A549 (cell line): ENCODE measurements at regions not wholly inside any gene's neighbourhood (a gene's known extent, or its start where the extent isn't known, plus 50 kb on each side); places are given as distances from the start of the nearest gene placed in this dataset.
A peak's percentile ranks its signal among the peaks of the same experiment; 100 is the strongest.

Experiments
- ATAC-seq, 2 experiments: fragments of 200-7000 bp in 1 of 2; fragments of >200 bp in 1 of 2; cut with Nextera tagmentation in 1 of 2; cut with Tn5 transposase in 1 of 2; 3 replicates each; pipeline versions ENCODE4 v1.8.0 to v1.9.1; 2018 to 2020; ENCODE audit warnings: mild to moderate bottlenecking in 1 of 2, moderate library complexity in 1 of 2
- CTCF ChIA-PET: fragments of 300-600 bp; sonication (Branson Sonifier 250); formaldehyde crosslinking; extraction: SDS; loops from one replicate; lab custom pipeline; 2021; ENCODE audit warnings: antibody characterized with exemption, inconsistent platforms; lab: Yijun Ruan, JAX
- POLR2A ChIA-PET: fragments of 350-600 bp; formaldehyde crosslinking; extraction: SDS; loops from one replicate; lab custom pipeline; 2021; ENCODE audit warnings: antibody characterized with exemption, inconsistent platforms; lab: Yijun Ruan, JAX
- DNase-seq, 2 experiments: peaks; one replicate each; pipeline versions ENCODE4 v3.0.0 to v3.0.0-alpha.2; 2011 to 2016; ENCODE audit warnings: low read depth in 1 of 2, low spot score in 1 of 2
- FAIRE-seq: peaks from 2 replicates; lab custom pipeline; 2011; peaks lifted over from hg19 to GRCh38; lab: Jason Lieb, UNC
- H3K27ac ChIP-seq, 2 experiments: fragments of >200 bp; sonication (Bioruptor Twin); formaldehyde crosslinking; 3 replicates each; pipeline ENCODE4 v1.5.1; 2016 to 2017
- H3K4me1 ChIP-seq: fragments of >200 bp; sonication (Bioruptor Twin); formaldehyde crosslinking; 3 replicates; pipeline ENCODE4 v1.6.1; 2016
- H3K4me2 ChIP-seq: fragments of >200 bp; sonication (Bioruptor Twin); formaldehyde crosslinking; 3 replicates; pipeline ENCODE4 v1.6.1; 2016
- H3K4me3 ChIP-seq: fragments of >200 bp; sonication (Bioruptor Twin); formaldehyde crosslinking; 3 replicates; pipeline ENCODE4 v1.5.1; 2016
- H3K9me3 ChIP-seq: fragments of >200 bp; sonication (Bioruptor Twin); formaldehyde crosslinking; 3 replicates; pipeline ENCODE4 v1.6.1; 2016
- CBX2 ChIP-seq: fragments of 200-600 bp; sonication (generic); IDR thresholded peaks from 2 replicates; pipeline ENCODE4 v1.6.1; 2016; ENCODE audit warnings: low read depth, mild to moderate bottlenecking, borderline replicate concordance
- CEBPB ChIP-seq, 2 experiments: fragments of >200 bp in 1 of 2; sonication (Bioruptor Twin) in 1 of 2; formaldehyde crosslinking in 1 of 2; IDR thresholded peaks; 2 replicates each; pipeline ENCODE4 v1.6.1; 2012 to 2016
- CHD2 ChIP-seq: fragments of 150-350 bp; IDR thresholded peaks from 2 replicates; pipeline ENCODE4 v1.6.1; 2014; ENCODE audit warnings: low read length; ENCODE audit not compliant: partially characterized antibody
- EHF ChIP-seq: fragments of 250-450 bp; sonication (Bioruptor Pico); IDR thresholded peaks from 2 replicates; pipeline ENCODE4 v1.5.0; 2020; ENCODE audit warnings: mild to moderate bottlenecking
- EP300 ChIP-seq, 2 experiments: fragments of >200 bp; sonication (Bioruptor Twin); formaldehyde crosslinking; IDR thresholded peaks; 2 replicates in 1 of 2; 3 replicates in 1 of 2; pipeline ENCODE4 v1.6.1; 2016 to 2017
- HDAC2 ChIP-seq: fragments of 200-600 bp; sonication (generic); IDR thresholded peaks from 2 replicates; pipeline ENCODE4 v1.6.1; 2016
- HOXB13 ChIP-seq: fragments of 250-450 bp; sonication (Bioruptor Pico); IDR thresholded peaks from 2 replicates; pipeline ENCODE4 v1.5.0; 2020; ENCODE audit warnings: low read depth, mild to moderate bottlenecking, moderate library complexity
- NPAS2 ChIP-seq: fragments of 250-450 bp; sonication (Bioruptor Pico); IDR thresholded peaks from 2 replicates; pipeline ENCODE4 v1.8.0; 2022; ENCODE audit warnings: mild to moderate bottlenecking, moderate library complexity, borderline replicate concordance
- RARB ChIP-seq: fragments of 250-450 bp; sonication (Bioruptor Pico); IDR thresholded peaks from 2 replicates; pipeline ENCODE4 v1.8.0; 2021; ENCODE audit warnings: mild to moderate bottlenecking, moderate library complexity
- RCOR1 ChIP-seq: fragments of 150-350 bp; IDR thresholded peaks from 2 replicates; pipeline ENCODE4 v1.6.1; 2014; ENCODE audit warnings: antibody characterized with exemption, low read length, low read depth
- SMC3 ChIP-seq: fragments of >200 bp; sonication (Bioruptor Twin); formaldehyde crosslinking; IDR thresholded peaks from 3 replicates; pipeline ENCODE4 v1.6.1; 2018; ENCODE audit warnings: inconsistent platforms
- TP53 ChIP-seq: fragments of 250-450 bp; sonication (Bioruptor Pico); IDR thresholded peaks from 2 replicates; pipeline ENCODE4 v1.5.0; 2021; ENCODE audit warnings: mild to moderate bottlenecking, moderate library complexity
- ZC3H11A ChIP-seq: fragments of 450-650 bp; IDR thresholded peaks from 2 replicates; pipeline ENCODE4 v1.6.1; 2014; ENCODE audit warnings: antibody characterized with exemption, mild to moderate bottlenecking
- ZNF302 ChIP-seq: fragments of 250-450 bp; sonication (Bioruptor Pico); IDR thresholded peaks from 2 replicates; pipeline ENCODE4 v1.9.0; 2021; ENCODE audit warnings: inconsistent platforms, mild to moderate bottlenecking, moderate library complexity
- WGBS: methylation state at CpG from one replicate; pipeline ENCODE4 v1.1.6; 2017; ENCODE audit errors: missing lambda C conversion rate; 5-methylcytosine and 5-hydroxymethylcytosine counted together
- TF ChIP-seq, protein P1 (sequence below): fragments of >200 bp; sonication (Bioruptor Twin); formaldehyde crosslinking; IDR thresholded peaks from 3 replicates; pipeline ENCODE4 v1.5.1; 2016
- TF ChIP-seq, protein P2 (sequence below): fragments of >200 bp; sonication (Bioruptor Twin); formaldehyde crosslinking; IDR thresholded peaks from 2 replicates; pipeline ENCODE4 v1.6.1; 2016
- TF ChIP-seq, protein P3 (sequence below): fragments of 450-650 bp; IDR thresholded peaks from 2 replicates; pipeline ENCODE4 v1.6.1; 2014; ENCODE audit warnings: antibody characterized with exemption
- TF ChIP-seq, protein P4 (sequence below): IDR thresholded peaks from 2 replicates; pipeline ENCODE4 v1.6.1; 2012; ENCODE audit warnings: low read depth, borderline replicate concordance
- TF ChIP-seq, protein P5 (sequence below): fragments of 200-600 bp; sonication (generic); IDR thresholded peaks from 2 replicates; pipeline ENCODE4 v1.6.1; 2016; ENCODE audit warnings: antibody characterized with exemption, mild to moderate bottlenecking, moderate library complexity

DNA sequence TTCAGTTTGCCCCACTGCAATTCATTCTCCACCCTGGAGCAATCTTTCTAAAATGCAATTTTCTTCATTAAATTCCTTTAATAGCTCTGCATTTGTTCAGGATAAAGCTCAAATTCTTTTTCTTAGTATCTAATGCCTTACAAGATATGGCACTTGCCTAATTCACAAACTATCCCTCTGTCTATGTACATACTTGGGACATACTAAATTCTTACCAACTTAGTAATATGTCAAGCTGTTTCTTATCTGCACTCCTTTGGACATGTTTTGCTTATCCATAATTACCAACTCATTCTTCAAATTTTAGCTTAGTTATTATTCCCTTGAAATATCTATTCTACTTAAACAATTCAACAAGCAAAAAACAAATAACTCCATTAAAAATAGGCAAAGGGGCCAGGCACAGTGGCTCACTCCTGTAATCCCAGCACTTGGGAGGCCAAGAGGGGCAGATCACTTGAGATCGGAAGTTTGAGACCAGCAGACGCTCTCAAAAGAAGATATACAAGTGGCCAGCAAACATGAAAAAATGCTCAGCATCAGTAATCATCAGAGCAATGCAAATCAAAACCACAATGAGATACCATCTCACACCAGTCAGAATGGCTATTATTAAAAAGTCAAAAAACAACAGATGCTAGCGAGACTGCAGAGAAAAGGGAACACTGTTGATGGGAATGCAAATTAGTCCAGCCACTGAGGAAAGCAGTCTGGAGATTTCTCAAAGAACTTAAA, 96.9 kb downstream of the FAM76B start:
- POLR2A ChIA-PET: no interaction called here
- CTCF ChIA-PET: interaction anchor here (5.8 kb wide), 1 partner anchor 13 kb away, joined by 34 read pairs; no protein-coding TSS in a partner anchor
- H3K4me1 ChIP-seq: no peaks in the 10 kb centered on the region
- FAIRE-seq: no peak
- H3K27ac ChIP-seq: no peak overlapping the region
- no peak overlapping the region for H3K4me2 ChIP-seq
- no peak overlapping the region for H3K4me3 ChIP-seq
- no peak for DNase-seq
- no peak for ATAC-seq
- H3K9me3 ChIP-seq: no peaks in the 10 kb centered on the region
- TF ChIP-seq ZNF302: no peak
- no peak for TF ChIP-seq ZC3H11A
- TF ChIP-seq, protein P1, sequence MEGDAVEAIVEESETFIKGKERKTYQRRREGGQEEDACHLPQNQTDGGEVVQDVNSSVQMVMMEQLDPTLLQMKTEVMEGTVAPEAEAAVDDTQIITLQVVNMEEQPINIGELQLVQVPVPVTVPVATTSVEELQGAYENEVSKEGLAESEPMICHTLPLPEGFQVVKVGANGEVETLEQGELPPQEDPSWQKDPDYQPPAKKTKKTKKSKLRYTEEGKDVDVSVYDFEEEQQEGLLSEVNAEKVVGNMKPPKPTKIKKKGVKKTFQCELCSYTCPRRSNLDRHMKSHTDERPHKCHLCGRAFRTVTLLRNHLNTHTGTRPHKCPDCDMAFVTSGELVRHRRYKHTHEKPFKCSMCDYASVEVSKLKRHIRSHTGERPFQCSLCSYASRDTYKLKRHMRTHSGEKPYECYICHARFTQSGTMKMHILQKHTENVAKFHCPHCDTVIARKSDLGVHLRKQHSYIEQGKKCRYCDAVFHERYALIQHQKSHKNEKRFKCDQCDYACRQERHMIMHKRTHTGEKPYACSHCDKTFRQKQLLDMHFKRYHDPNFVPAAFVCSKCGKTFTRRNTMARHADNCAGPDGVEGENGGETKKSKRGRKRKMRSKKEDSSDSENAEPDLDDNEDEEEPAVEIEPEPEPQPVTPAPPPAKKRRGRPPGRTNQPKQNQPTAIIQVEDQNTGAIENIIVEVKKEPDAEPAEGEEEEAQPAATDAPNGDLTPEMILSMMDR: no peak
- TF ChIP-seq HDAC2: no peak
- TF ChIP-seq NPAS2 (CRISPR knock-in tag): no peak
- TF ChIP-seq EHF (CRISPR knock-in tag): no peak
- no peak for TF ChIP-seq CBX2
- TF ChIP-seq TP53 (CRISPR knock-in tag): no peak
- TF ChIP-seq EP300 (IDR thresholded peaks at IDR 0.05): no peak
- no peak for TF ChIP-seq RCOR1
- TF ChIP-seq, protein P2, sequence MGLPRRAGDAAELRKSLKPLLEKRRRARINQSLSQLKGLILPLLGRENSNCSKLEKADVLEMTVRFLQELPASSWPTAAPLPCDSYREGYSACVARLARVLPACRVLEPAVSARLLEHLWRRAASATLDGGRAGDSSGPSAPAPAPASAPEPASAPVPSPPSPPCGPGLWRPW: no peak
- TF ChIP-seq, protein P3, sequence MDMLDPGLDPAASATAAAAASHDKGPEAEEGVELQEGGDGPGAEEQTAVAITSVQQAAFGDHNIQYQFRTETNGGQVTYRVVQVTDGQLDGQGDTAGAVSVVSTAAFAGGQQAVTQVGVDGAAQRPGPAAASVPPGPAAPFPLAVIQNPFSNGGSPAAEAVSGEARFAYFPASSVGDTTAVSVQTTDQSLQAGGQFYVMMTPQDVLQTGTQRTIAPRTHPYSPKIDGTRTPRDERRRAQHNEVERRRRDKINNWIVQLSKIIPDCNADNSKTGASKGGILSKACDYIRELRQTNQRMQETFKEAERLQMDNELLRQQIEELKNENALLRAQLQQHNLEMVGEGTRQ: no peak
- TF ChIP-seq, protein P4, sequence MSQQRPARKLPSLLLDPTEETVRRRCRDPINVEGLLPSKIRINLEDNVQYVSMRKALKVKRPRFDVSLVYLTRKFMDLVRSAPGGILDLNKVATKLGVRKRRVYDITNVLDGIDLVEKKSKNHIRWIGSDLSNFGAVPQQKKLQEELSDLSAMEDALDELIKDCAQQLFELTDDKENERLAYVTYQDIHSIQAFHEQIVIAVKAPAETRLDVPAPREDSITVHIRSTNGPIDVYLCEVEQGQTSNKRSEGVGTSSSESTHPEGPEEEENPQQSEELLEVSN: no peak
- no peak for TF ChIP-seq HOXB13 (CRISPR knock-in tag)
- WGBS: 71% methylated on average over 3 of the region's 3 CpGs

DNA sequence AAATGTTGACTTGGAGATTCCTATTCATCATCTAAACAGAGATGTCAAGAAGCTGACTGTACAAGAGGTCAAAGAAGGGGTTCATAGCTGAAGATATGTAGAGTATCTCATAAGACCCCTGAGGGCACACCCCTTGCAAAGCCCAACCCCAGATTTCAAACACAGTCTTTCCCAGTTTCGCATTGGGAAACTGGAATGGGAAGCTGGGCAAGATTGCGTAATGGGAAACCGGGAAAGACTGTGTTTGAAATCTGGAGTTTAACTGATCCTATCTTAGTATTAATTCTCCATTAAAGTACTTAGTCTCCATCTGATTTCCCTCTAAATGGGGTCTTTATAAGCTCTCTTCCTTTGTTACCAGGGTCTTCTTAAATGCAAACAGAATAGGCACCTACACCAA, 99.5 kb downstream of the FAM76B start:
- Histone ChIP-seq H3K9me3 (no peaks in the 10 kb centered on the region), H3K4me2 (no peak overlapping the region), H3K4me1 (no peaks in the 10 kb centered on the region), H3K27ac (no peak overlapping the region), H3K4me3 (no peak overlapping the region)
- DNase-seq (no peak), ATAC-seq (no peak), FAIRE-seq (no peak)
- TF ChIP-seq, protein P5, sequence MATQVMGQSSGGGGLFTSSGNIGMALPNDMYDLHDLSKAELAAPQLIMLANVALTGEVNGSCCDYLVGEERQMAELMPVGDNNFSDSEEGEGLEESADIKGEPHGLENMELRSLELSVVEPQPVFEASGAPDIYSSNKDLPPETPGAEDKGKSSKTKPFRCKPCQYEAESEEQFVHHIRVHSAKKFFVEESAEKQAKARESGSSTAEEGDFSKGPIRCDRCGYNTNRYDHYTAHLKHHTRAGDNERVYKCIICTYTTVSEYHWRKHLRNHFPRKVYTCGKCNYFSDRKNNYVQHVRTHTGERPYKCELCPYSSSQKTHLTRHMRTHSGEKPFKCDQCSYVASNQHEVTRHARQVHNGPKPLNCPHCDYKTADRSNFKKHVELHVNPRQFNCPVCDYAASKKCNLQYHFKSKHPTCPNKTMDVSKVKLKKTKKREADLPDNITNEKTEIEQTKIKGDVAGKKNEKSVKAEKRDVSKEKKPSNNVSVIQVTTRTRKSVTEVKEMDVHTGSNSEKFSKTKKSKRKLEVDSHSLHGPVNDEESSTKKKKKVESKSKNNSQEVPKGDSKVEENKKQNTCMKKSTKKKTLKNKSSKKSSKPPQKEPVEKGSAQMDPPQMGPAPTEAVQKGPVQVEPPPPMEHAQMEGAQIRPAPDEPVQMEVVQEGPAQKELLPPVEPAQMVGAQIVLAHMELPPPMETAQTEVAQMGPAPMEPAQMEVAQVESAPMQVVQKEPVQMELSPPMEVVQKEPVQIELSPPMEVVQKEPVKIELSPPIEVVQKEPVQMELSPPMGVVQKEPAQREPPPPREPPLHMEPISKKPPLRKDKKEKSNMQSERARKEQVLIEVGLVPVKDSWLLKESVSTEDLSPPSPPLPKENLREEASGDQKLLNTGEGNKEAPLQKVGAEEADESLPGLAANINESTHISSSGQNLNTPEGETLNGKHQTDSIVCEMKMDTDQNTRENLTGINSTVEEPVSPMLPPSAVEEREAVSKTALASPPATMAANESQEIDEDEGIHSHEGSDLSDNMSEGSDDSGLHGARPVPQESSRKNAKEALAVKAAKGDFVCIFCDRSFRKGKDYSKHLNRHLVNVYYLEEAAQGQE: no peak
- TF ChIP-seq CEBPB (IDR thresholded peaks at IDR 0.05) (peak; percentile 21 to 60; a peak in 3 of 4 replicates), ZNF302 (no peak), CHD2 (no peak), RARB (CRISPR knock-in tag) (no peak), SMC3 (no peak), ZC3H11A (no peak)
- POLR2A ChIA-PET: no interaction called here
- CTCF ChIA-PET: no interaction called here
- WGBS: 76% methylated on average over 3 of the region's 3 CpGs
